Left ventricle myocardium inferior (tissue), 1 donor: ENCODE measurements at regions not wholly inside any gene's neighbourhood (a gene's known extent, or its start where the extent isn't known, plus 50 kb on each side); places are given as distances from the start of the nearest gene placed in this dataset.

Experiments
- DNase-seq: peaks from one replicate; pipeline ENCODE4 v3.0.0-alpha.2; 2020
- H3K27ac ChIP-seq: fragments of 200-600 bp; replicated peaks from 2 replicates; pipeline ENCODE4 v1.8.0; 2021
- H3K27me3 ChIP-seq: fragments of 200-600 bp; 2 replicates; pipeline ENCODE4 v1.8.0; 2021; ENCODE audit warnings: low read depth
- H3K36me3 ChIP-seq: fragments of 200-600 bp; 2 replicates; pipeline ENCODE4 v1.8.0; 2021
- H3K4me1 ChIP-seq: fragments of 200-600 bp; 2 replicates; pipeline ENCODE4 v1.8.0; 2021
- H3K4me3 ChIP-seq: fragments of 200-600 bp; 2 replicates; pipeline ENCODE4 v1.8.0; 2021; ENCODE audit warnings: mild to moderate bottlenecking, moderate library complexity
- H3K9me3 ChIP-seq: fragments of 200-600 bp; replicated peaks from 2 replicates; pipeline ENCODE4 v1.8.0; 2021
- intact Hi-C: fragments of 100-400 bp; cut with micrococcal nuclease; formaldehyde crosslinking; loops from one replicate; pipeline ENCODE4 v1.11.0; 2022
- TF ChIP-seq, protein P1 (sequence below): fragments of 200-600 bp; IDR thresholded peaks from 2 replicates; pipeline ENCODE4 v1.8.0; 2021; ENCODE audit warnings: antibody characterized with exemption, mild to moderate bottlenecking, borderline replicate concordance
- donor health status: DM: no; HTN: yes; CAD: no; lungs with severe emphysema.

- no peak for DNase-seq
- intact Hi-C loops: no loop called here
- no peaks in the 10 kb centered on the region for H3K9me3 ChIP-seq
- no peaks in the 10 kb centered on the region for H3K36me3 ChIP-seq
- H3K27ac ChIP-seq: no peak overlapping the region
- no peaks in the 10 kb centered on the region for H3K4me1 ChIP-seq
- TF ChIP-seq, protein P1, sequence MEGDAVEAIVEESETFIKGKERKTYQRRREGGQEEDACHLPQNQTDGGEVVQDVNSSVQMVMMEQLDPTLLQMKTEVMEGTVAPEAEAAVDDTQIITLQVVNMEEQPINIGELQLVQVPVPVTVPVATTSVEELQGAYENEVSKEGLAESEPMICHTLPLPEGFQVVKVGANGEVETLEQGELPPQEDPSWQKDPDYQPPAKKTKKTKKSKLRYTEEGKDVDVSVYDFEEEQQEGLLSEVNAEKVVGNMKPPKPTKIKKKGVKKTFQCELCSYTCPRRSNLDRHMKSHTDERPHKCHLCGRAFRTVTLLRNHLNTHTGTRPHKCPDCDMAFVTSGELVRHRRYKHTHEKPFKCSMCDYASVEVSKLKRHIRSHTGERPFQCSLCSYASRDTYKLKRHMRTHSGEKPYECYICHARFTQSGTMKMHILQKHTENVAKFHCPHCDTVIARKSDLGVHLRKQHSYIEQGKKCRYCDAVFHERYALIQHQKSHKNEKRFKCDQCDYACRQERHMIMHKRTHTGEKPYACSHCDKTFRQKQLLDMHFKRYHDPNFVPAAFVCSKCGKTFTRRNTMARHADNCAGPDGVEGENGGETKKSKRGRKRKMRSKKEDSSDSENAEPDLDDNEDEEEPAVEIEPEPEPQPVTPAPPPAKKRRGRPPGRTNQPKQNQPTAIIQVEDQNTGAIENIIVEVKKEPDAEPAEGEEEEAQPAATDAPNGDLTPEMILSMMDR: no peak
- H3K27me3 ChIP-seq: no peaks in the 10 kb centered on the region
- H3K4me3 ChIP-seq: no peak overlapping the region
Observed at GRCh38 chr1:51025374-51025773, 55.3 kb downstream of the CDKN2C start.

DNA sequence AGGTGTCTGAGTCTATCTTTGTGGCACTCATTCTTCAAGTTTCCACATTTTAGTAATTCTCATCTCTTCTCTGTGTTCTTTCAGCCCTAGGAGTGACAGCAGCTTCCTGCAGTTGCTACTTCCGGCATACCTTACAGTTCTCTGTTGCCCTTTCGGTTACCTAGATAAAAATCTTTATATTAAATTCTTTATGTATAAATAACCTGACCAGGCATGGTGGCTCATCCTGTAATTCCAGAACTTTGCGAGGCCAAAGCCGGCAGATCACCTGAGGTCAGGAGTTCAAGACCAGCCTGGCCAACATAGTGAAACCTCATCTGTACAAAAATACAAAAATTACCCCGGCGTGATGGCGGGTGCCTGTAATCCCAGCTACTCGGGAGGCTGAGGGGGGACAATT is 62.9 kb downstream of the CDKN2C start:
- no peak overlapping the region for H3K4me3 ChIP-seq
- no peaks in the 10 kb centered on the region for H3K36me3 ChIP-seq
- intact Hi-C loops: no loop called here
- TF ChIP-seq, protein P1: no peak
- peaks cover 4% of the 10 kb centered on the region for H3K27me3 ChIP-seq
- DNase-seq: no peak
- no peaks in the 10 kb centered on the region for H3K9me3 ChIP-seq
- no peaks in the 10 kb centered on the region for H3K4me1 ChIP-seq
- H3K27ac ChIP-seq: no peak overlapping the region

DNA sequence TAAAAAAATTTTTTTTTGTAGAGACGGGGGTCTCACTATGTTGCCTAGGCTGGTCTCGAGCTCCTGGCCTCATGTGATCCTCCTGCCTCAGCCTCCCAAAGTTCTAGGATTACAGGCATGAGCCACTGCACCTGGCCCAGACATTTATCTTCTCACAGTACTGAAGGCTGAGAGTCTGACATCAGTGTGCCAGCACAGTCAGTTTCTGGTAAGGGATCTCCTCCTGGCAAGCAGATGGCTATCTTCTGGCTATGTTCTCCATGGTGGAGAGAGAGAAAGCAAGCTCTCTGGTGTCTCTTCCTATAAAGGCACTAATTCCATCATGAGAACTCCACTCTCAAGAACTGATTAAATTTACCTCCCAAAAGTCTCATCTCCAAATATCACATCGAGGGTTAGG is 57.8 kb upstream of the C1orf185 start:
- TF ChIP-seq, protein P1: no peak
- Histone ChIP-seq H3K36me3 (no peaks in the 10 kb centered on the region), H3K27ac (no peak overlapping the region), H3K4me3 (no peak overlapping the region), H3K9me3 (peaks cover 8% of the 10 kb centered on the region), H3K27me3 (no peaks in the 10 kb centered on the region), H3K4me1 (no peaks in the 10 kb centered on the region)
- DNase-seq: no peak
- intact Hi-C loops: loop anchor here (10.0 kb wide), 2 partner anchors 109 to 269 kb away; no protein-coding TSS in a partner anchor

DNA sequence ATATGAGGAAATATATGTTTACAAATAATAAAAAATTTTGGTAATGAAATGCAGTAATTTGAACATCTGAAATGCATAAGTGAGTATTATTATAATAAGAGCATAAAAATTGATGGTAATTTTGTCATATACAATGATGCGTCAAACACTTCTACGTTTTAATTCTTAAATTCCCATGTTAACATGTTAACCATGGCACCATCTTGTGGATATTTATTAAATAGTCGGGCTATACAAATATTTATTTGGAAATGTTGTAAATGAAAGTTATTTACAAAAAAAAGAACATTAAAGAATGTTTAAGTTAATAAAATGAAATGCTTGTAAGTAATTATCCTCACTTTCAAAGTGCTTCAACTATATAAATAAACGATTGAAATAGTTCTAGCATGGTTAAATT is 57.2 kb upstream of the C1orf185 start:
- peaks cover 2% of the 10 kb centered on the region for H3K9me3 ChIP-seq
- TF ChIP-seq, protein P1: peak; percentile 58
- H3K36me3 ChIP-seq: no peaks in the 10 kb centered on the region
- H3K4me1 ChIP-seq: no peaks in the 10 kb centered on the region
- no peaks in the 10 kb centered on the region for H3K27me3 ChIP-seq
- no peak overlapping the region for H3K27ac ChIP-seq
- intact Hi-C loops: loop anchor here (10.0 kb wide), 2 partner anchors 110 to 270 kb away; no protein-coding TSS in a partner anchor
- no peak for DNase-seq
- H3K4me3 ChIP-seq: no peak overlapping the region

DNA sequence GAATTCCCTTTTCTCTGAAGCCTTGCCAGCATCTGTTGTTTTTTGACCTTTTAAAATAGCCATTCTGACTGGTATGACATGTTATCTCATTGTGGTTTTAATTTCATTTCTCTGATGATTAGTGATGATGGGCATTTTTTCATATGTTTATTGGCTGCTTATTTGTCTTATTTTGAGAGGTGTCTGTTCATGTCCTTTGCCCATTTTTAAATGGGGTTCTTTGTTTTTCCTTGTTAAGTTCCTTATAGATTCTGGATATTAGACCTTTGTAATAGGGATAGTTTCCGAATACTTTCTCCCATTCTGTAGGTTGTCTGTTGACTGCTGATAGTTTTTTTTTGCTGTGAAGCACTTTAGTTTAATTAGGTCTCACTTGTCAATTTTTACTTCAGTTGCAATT is 54.0 kb upstream of the C1orf185 start:
- TF ChIP-seq, protein P1: no peak
- Histone ChIP-seq H3K4me1 (no peaks in the 10 kb centered on the region), H3K9me3 (peaks cover 19% of the 10 kb centered on the region), H3K27ac (no peak overlapping the region), H3K27me3 (no peaks in the 10 kb centered on the region), H3K36me3 (no peaks in the 10 kb centered on the region), H3K4me3 (no peak overlapping the region)
- DNase-seq: no peak
- intact Hi-C loops: loop anchor here (10.0 kb wide), 2 partner anchors 113 to 273 kb away; no protein-coding TSS in a partner anchor

- Histone ChIP-seq H3K9me3 (peaks cover 25% of the 10 kb centered on the region), H3K4me1 (no peaks in the 10 kb centered on the region), H3K27ac (no peak overlapping the region), H3K27me3 (no peaks in the 10 kb centered on the region), H3K4me3 (no peak overlapping the region), H3K36me3 (no peaks in the 10 kb centered on the region)
- TF ChIP-seq, protein P1: no peak
- intact Hi-C loops: loop anchor here (10.0 kb wide), 2 partner anchors 114 to 274 kb away; no protein-coding TSS in a partner anchor
- no peak for DNase-seq
Observed at GRCh38 chr1:51048670-51049069, 53.4 kb upstream of the C1orf185 start.
